ENCODE measurements at regions not wholly inside any gene's neighbourhood (a gene's known extent, or its start where the extent isn't known, plus 50 kb on each side); places are given as distances from the start of the nearest gene placed in this dataset.
A peak's percentile ranks its signal among the peaks of the same experiment; 100 is the strongest.

DNA sequence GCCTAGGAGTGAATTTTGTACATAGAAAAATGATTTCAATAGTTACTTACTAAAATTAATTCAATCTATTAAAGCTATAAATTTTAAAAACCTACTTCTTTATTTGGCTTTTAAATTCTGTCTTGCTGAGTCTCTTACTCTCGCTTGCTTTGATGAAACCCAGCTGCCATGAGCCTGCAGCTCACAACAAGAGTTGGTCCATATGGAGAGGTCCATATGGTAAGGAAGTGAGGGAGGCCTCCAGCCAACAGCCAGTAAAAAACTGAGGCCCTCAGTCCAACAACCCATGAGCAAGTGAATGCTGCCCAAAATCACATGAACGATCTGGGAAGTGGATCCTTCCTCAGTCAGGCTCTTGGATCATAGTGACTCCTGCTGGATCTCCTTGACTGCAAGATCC, 89.9 kb upstream of the CXADR start:
- H3K4me3 ChIP-seq (ENCODE audit: low read depth, low read length), result no peak overlapping the region
- TF ChIP-seq, protein P1, sequence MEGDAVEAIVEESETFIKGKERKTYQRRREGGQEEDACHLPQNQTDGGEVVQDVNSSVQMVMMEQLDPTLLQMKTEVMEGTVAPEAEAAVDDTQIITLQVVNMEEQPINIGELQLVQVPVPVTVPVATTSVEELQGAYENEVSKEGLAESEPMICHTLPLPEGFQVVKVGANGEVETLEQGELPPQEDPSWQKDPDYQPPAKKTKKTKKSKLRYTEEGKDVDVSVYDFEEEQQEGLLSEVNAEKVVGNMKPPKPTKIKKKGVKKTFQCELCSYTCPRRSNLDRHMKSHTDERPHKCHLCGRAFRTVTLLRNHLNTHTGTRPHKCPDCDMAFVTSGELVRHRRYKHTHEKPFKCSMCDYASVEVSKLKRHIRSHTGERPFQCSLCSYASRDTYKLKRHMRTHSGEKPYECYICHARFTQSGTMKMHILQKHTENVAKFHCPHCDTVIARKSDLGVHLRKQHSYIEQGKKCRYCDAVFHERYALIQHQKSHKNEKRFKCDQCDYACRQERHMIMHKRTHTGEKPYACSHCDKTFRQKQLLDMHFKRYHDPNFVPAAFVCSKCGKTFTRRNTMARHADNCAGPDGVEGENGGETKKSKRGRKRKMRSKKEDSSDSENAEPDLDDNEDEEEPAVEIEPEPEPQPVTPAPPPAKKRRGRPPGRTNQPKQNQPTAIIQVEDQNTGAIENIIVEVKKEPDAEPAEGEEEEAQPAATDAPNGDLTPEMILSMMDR (IDR thresholded peaks at IDR 0.05; ENCODE audit: insufficient read depth, low read depth, low read length, missing control alignments), result no peak
- no peak for DNase-seq (ENCODE audit: low read depth)

DNA sequence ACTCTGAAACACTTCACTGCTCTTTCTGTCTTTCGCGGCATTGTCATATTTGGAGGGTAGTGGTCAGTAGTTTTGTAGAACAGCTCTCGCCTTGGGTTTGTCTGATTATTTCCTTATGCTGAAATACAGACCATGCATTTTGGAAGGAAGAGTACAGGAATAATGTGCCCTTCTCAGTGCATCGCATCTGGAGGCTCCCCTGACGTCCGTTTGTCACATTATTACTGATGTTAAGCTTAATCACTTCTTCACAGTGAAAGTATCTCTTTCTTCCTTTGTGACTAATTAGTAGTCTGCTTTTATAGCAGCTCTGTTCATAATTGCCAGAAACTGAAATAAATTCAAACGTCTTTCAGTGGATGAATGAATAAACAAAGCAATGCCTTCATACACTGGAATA, 85.7 kb upstream of the CXADR start:
- no peak overlapping the region for H3K4me3 ChIP-seq (ENCODE audit: low read depth, low read length)
- no peak for DNase-seq (ENCODE audit: low read depth)
- TF ChIP-seq, protein P1 (IDR thresholded peaks at IDR 0.05; ENCODE audit: insufficient read depth, low read depth, low read length, missing control alignments), result no peak

DNA sequence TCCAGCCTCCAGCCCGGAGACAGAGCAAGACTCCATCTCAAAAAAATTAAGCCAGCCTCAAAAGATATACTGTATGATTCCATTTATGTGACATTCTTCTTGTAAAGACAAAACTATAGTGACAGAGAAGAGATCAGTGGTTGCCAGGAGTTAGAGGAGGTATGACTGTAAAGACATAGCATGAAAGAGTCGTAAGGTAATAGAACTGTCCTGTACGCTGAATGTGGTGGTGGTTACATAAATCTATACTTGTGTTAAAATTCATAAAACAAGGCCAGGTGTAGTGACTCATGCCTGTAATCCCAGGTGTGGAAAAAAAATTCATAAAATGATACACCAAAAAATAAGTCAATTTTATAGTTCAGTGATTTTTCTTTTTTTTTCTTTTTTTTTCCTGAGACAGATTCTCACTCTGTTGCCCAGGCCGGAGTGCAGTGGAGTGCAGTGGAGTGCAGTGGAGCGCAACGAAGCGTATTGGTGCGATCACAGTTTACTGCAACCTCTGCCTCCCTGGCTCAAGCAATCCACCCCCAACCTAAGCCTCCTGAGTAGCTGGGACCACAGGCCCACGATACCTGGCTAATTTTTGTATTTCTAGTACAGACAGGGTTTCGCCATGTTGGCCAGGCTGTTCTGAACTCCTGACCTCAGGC, 84.9 kb upstream of the CXADR start:
- TF ChIP-seq, protein P1 (IDR thresholded peaks at IDR 0.05; ENCODE audit: insufficient read depth, low read depth, low read length, missing control alignments), result no peak
- DNase-seq (ENCODE audit: low read depth), result peak; percentile 90
- H3K4me3 ChIP-seq (ENCODE audit: low read depth, low read length), result no peak overlapping the region

DNA sequence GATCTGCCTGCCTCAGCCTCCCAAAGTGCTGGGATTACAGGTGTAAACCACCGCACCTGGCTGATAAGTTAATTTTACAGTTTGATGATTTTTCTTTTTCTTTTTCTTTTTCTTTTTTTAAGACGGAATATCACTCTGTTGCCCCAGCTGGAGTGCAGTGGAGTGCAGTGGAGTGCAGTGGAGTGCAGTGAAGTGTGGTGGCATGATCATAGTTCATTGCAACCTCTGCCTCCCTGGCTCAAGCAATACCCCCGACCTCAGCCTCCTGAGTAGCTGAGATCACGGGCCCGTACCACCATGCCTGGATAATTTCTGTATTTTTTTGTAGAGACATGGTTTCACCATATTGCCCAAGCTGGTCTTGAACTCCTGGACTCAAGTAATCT, 84.4 kb upstream of the CXADR start:
- no peak overlapping the region for H3K4me3 ChIP-seq (ENCODE audit: low read depth, low read length)
- peak; percentile 79 for DNase-seq (ENCODE audit: low read depth)
- TF ChIP-seq, protein P1 (IDR thresholded peaks at IDR 0.05; ENCODE audit: insufficient read depth, low read depth, low read length, missing control alignments), result no peak

DNA sequence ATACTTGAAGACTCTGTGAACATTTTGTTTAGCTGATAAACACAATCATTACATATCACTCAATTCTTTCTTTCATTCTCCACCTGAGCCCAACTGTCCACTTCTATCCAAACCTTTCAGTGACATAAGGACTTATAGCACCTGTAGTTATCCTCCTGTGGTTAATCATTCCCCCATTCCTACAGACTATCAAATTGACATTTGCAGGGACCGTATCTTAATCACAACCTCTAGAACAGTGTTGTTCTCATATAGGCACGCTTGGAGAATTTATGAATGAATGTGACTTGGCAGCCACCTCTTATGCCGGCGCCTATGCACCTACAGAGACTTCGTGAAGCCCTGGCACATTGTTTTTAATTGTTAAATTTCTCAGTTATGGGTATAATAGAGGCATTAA, 83.9 kb upstream of the CXADR start:
- no peak for DNase-seq (ENCODE audit: low read depth)
- no peak overlapping the region for H3K4me3 ChIP-seq (ENCODE audit: low read depth, low read length)
- TF ChIP-seq, protein P1 (IDR thresholded peaks at IDR 0.05; ENCODE audit: insufficient read depth, low read depth, low read length, missing control alignments), result no peak

DNA sequence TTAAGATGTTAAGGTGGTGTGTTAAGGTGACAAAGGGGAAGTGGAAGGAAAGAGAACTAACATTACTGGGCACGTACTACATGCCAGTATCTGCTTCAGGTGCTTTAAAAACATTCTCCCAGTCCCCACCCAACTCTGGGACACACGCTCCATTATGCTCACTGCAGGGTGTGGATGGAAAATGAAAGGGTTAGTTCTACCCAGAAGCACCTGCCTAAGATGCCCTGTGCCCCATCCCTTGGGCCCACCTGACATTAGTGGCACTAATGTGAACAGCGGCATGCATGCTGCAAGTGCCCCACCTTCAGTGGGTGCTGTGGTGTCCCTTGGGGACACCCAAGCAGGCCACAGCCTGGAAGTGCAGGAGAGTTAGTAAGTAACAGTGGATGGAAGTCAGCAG, 82.9 kb upstream of the CXADR start:
- TF ChIP-seq, protein P1 (IDR thresholded peaks at IDR 0.05; ENCODE audit: insufficient read depth, low read depth, low read length, missing control alignments), result no peak
- DNase-seq (ENCODE audit: low read depth), result no peak

DNA sequence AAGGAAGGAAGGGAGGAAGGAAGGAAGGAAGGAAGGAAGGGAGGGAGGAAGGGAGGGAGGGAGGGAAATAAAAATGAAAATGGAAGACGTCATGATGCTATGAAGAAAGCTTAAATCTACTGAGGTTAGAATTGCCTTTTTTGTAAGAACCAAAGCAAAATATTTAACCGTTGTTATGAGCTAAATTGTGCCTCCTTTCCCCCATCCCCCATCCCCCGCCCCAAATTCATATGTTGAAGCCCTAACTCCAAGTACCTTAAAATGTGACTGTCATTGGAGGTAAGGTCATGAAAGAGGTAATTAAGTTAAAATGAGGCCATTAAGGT, 80.1 kb upstream of the CXADR start:
- TF ChIP-seq, protein P1 (IDR thresholded peaks at IDR 0.05; ENCODE audit: insufficient read depth, low read depth, low read length, missing control alignments), result no peak
- DNase-seq (ENCODE audit: low read depth), result no peak
- no peak overlapping the region for H3K4me3 ChIP-seq (ENCODE audit: low read depth, low read length)

More for the DNA sequence above, 82.9 kb upstream of the CXADR start:
- no peak overlapping the region for H3K4me3 ChIP-seq (ENCODE audit: low read depth, low read length)
